GM10248 (cell line): ENCODE measurements at regions not wholly inside any gene's neighbourhood (a gene's known extent, or its start where the extent isn't known, plus 50 kb on each side); places are given as distances from the start of the nearest gene placed in this dataset.

Experiments
- CTCF ChIA-PET: fragments of 300-600 bp; sonication (Branson Sonifier 250); formaldehyde crosslinking; extraction: SDS; loops from one replicate; lab custom pipeline; 2021; ENCODE audit warnings: antibody characterized with exemption; lab: Yijun Ruan, JAX
- POLR2A ChIA-PET: fragments of 350-650 bp; sonication (Branson Sonifier 250); formaldehyde crosslinking; extraction: SDS; loops from one replicate; lab custom pipeline; 2020; ENCODE audit warnings: antibody characterized with exemption; lab: Yijun Ruan, JAX
- DNase-seq: peaks from one replicate; pipeline ENCODE4 v3.0.0; 2012; ENCODE audit errors: extremely low spot score
- TF ChIP-seq, protein P1 (sequence below): IDR thresholded peaks from 2 replicates; pipeline ENCODE4 v1.5.1; 2012; ENCODE audit warnings: mild to moderate bottlenecking, low read depth; ENCODE audit errors: extremely low read depth, missing control alignments, control extremely low read depth

DNA sequence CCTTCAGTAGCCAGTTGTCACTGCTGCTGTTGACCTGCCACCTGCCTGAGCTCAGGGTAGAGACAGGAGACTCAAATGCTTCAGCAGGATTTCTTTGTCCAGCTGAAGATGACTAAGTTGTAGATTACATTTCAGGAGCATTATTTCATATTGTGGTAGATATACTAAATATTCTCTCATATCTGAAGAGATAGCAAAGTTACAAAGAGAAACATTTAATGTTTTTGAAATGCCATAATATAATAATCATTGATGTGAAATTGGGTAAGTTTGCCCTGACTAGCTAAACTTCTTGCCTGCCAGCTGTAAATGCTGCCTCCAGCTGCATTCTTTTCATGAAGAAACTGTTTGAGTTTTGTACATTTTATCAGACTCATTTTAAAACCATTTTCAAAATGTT lies 247.6 kb upstream of the CNKSR2 start:
- CTCF ChIA-PET: no interaction called here
- POLR2A ChIA-PET: no interaction called here
- DNase-seq: no peak
- TF ChIP-seq, protein P1, sequence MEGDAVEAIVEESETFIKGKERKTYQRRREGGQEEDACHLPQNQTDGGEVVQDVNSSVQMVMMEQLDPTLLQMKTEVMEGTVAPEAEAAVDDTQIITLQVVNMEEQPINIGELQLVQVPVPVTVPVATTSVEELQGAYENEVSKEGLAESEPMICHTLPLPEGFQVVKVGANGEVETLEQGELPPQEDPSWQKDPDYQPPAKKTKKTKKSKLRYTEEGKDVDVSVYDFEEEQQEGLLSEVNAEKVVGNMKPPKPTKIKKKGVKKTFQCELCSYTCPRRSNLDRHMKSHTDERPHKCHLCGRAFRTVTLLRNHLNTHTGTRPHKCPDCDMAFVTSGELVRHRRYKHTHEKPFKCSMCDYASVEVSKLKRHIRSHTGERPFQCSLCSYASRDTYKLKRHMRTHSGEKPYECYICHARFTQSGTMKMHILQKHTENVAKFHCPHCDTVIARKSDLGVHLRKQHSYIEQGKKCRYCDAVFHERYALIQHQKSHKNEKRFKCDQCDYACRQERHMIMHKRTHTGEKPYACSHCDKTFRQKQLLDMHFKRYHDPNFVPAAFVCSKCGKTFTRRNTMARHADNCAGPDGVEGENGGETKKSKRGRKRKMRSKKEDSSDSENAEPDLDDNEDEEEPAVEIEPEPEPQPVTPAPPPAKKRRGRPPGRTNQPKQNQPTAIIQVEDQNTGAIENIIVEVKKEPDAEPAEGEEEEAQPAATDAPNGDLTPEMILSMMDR: no peak

DNA sequence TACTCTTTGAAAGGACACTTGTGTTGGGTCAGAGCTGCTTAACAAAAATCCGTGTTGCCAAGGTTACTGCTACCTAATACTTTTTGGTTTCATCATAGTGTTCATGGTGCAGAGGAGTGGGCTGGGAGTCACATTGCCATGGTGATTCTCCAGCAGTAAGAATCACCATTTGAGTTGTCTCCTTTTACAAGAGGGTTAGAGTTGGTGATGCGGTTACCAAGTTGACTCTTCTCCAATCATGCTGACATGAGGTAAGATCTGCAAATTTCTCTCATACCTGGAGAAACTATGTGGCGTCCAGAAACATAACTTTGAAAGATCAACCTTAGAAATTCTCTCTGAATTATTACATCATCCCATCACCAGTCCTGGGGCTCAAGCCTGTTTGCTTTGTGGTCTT lies 242.9 kb upstream of the CNKSR2 start:
- ChIA-PET POLR2A (no interaction called here), CTCF (no interaction called here)
- DNase-seq: no peak
- TF ChIP-seq, protein P1: no peak

DNA sequence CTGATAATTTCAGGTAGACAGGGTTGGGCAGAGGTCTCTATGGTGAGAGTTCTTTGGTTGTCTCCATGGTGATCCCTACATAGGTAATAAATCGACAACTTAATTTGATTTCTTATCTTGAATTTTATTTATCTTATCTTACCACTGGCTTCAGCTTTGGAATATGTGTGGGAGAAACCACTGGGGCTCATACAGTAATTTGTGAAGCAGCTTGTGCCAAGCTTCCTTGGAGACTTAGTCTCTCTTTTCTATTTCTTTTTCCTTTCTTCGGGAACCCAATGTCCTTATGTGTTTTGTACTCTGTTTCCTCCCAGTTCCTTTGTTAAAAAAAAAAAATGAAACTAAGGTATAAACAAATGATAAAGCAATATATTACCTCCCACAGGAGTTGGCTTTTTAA lies 242.4 kb upstream of the CNKSR2 start:
- TF ChIP-seq, protein P1: no peak
- CTCF ChIA-PET: no interaction called here
- no peak for DNase-seq
- POLR2A ChIA-PET: no interaction called here

DNA sequence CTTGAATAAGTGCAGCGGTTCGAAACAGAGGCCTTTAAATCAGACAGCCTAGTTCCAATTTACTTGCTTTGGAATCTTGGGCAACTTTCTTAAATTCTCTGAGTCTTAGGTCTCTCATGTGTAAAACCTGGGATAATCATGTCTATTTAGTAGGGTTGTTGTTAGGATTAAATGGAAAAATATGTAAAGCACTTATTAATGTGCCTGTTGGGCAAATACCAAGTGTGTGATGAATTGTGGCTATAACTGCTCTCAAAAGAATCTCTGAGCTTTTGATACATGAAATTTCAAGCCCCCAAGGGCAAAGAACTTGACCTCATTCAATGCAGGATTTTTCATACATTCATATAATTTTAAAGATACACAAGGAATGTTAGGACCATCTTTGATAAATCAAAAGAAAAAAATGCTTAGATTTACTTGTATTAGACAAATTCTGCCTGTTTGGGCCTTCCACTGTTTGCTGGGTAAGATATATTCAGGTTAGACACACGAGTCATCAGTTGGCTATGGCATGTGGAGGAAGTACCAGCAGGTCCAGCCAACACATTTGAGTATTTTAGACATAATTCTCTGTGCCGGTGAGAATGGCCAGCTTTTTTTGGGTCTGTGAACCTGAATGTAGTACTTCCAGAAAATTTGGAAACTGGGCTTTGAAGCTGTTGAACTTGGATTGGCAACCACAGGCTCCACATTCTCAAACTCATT lies 241.4 kb upstream of the CNKSR2 start:
- DNase-seq: no peak
- ChIA-PET POLR2A (no interaction called here), CTCF (no interaction called here)
- TF ChIP-seq, protein P1: no peak

DNA sequence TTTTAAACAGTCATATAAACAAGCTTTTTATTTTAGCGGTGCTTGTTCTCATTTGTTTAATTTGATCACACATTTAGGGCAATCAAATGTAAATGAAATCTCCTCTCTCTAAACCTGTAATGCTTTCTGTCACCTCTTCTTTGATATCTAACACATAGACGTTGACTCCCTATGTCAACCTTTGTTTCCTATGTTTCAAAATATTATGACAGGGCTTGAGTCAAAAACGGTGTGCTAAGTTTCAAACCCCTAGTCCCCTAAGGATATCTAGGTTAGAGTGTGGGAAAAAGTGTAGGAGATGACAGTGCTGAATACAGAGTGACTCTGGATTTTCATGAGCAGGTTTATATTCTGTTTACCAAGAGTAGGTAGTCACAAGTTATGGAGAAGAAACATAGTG lies 224.0 kb upstream of the CNKSR2 start:
- DNase-seq: no peak
- TF ChIP-seq, protein P1: no peak
- CTCF ChIA-PET: no interaction called here
- POLR2A ChIA-PET: no interaction called here

DNA sequence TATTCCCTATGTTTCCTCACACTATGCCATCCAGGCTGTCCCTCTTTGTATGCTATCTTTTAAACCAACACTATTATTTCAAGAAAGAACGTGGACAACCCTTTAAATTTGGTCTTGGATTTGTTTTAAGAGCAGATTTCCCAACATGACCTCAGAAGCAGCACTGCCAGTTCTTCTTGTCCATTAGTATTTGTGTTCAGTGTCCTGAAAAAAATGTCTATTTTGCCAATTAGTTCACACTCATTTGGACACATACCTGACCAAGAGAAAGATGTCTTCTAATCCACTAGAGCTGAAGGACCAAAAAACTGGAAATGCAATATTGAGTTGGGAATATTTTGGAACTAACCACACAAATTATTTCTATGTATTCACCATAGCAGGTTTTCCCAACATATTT lies 223.2 kb upstream of the CNKSR2 start:
- ChIA-PET CTCF (no interaction called here), POLR2A (no interaction called here)
- TF ChIP-seq, protein P1: no peak
- no peak for DNase-seq
